Epithelial cell of esophagus (primary cell): ENCODE measurements at regions not wholly inside any gene's neighbourhood (a gene's known extent, or its start where the extent isn't known, plus 50 kb on each side); places are given as distances from the start of the nearest gene placed in this dataset.

Experiments
- DNase-seq: peaks from one replicate; pipeline ENCODE4 v3.0.0; 2010; ENCODE audit warnings: low read depth
- H3K4me3 ChIP-seq: 2 replicates; pipeline ENCODE4 v1.5.1; 2011; ENCODE audit warnings: mild to moderate bottlenecking, low read length, control low read depth
- TF ChIP-seq, protein P1 (sequence below): IDR thresholded peaks from 2 replicates; pipeline ENCODE4 v1.5.1; 2011; ENCODE audit warnings: low read depth, mild to moderate bottlenecking, low read length, control low read depth, inconsistent platforms; ENCODE audit not compliant: insufficient read depth; ENCODE audit errors: missing control alignments

DNA sequence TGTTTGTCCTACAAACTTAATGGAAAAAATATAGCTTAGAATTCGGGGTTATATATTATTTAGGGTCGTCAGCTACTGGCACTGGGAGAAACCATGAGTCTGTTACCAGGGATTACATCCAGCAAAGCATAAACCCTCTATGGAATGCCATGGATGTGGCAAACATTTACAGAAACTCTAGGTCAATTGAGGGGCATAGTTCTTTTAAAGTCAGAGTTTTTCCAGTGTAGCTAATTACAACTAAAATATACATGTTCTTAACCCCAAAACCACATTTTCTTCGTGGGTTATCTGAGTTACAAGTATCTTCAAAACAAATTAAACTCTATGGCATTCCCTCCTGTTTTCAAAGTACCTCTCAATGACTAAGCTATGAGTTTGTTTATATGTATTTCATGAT lies 99.3 kb upstream of the THSD7A start:
- H3K4me3 ChIP-seq, result no peak overlapping the region
- no peak for DNase-seq
- TF ChIP-seq, protein P1, sequence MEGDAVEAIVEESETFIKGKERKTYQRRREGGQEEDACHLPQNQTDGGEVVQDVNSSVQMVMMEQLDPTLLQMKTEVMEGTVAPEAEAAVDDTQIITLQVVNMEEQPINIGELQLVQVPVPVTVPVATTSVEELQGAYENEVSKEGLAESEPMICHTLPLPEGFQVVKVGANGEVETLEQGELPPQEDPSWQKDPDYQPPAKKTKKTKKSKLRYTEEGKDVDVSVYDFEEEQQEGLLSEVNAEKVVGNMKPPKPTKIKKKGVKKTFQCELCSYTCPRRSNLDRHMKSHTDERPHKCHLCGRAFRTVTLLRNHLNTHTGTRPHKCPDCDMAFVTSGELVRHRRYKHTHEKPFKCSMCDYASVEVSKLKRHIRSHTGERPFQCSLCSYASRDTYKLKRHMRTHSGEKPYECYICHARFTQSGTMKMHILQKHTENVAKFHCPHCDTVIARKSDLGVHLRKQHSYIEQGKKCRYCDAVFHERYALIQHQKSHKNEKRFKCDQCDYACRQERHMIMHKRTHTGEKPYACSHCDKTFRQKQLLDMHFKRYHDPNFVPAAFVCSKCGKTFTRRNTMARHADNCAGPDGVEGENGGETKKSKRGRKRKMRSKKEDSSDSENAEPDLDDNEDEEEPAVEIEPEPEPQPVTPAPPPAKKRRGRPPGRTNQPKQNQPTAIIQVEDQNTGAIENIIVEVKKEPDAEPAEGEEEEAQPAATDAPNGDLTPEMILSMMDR, result no peak

DNA sequence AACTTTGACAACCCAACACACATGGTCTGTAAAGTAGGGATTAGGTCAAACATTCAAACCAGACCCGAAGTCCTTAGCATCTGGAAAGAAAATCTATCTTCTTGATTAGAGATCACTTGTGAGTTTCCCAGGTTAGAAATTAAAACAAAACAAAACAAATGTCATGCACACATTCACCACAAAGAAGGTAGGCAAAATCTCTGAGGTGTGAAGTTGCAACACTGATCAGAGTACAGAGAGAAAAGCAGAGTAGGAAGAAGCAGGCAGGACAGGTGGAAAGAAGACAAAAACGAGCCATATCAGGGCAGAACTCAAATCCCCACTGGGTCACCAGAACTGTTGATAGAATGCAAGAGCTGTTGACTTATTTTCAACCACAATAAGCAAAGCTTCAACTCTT lies 102.8 kb upstream of the THSD7A start:
- DNase-seq, result no peak
- TF ChIP-seq, protein P1, result no peak

DNA sequence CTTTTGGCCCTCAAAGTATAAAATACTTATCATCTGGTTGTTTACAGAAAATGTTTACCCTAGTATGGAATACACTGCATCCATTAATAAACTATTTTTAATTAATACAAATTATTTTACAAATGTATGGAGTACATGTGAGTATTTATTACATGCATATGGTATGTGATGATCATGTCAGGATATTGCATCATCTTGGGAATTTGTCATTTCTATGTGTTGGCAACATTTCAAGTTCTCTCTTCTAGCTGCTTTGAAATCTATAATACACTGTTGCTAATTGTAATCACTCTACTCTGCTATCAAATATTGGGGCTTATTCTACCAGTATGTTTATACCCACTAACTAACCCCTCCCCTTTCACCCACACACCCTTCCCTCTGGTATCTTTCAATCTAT lies 103.9 kb upstream of the THSD7A start:
- TF ChIP-seq, protein P1, result no peak
- peak; percentile 69 for DNase-seq
- H3K4me3 ChIP-seq, result no peak overlapping the region

More for the DNA sequence above, 102.8 kb upstream of the THSD7A start:
- H3K4me3 ChIP-seq, result no peak overlapping the region

DNA sequence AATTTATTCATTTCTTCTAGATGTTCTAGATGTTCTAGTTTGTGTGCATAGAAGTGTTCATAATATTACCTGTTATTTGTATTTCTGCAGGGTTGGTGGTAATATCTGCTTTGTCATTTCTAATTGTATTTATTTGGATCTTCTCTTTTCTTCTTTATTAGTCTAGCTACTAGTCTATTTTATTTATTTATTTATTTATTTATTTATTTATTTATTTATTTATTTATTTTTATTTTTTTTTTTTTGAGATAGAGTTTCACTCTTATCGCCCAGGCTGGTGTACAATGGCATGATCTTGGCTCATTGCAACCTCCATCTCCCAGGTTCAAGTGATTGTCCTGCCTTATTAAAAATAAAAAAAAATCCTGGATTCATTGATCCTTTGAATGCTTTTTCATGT lies 114.8 kb upstream of the THSD7A start:
- TF ChIP-seq, protein P1, result no peak
- no peak overlapping the region for H3K4me3 ChIP-seq
- no peak for DNase-seq

DNA sequence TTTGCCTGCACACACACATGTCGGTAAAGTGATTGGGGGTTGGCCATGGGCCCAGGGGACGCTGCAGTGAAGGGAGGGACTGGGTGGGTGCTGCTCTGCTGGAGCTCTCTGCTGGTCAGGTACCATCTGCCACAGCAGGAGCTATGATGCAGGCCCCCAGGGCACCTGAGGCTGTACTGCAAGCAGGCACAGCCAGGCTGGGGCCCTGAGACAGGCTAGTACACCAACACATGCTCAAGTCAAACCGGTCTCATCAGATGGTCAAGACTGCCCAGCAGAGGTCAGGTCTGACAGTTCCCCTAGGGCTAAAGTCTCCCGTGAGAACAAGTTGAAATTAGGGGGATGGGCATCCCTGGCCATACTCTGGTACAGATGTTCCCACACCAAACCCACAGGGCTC lies 118.3 kb upstream of the THSD7A start:
- TF ChIP-seq, protein P1, result no peak
- DNase-seq, result no peak
- H3K4me3 ChIP-seq, result no peak overlapping the region

DNA sequence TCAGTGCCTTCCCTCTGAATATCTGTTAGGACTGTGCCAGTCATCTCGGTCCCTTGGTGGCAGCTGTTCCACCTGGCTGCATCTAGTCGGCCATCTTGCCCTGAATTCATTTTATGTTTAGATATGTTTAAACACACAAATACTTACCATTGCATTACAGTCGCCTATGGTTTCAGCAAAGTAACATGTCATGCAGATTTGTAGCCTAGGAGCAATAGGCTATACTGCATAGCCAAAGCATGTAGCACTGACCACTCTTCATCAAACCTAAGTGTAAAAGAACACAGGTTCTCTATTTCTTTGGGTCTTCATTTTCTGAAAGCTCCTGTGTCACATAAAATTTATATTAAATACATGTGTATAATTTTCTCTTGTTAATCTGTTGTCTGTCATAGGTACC lies 118.9 kb upstream of the THSD7A start:
- H3K4me3 ChIP-seq, result no peak overlapping the region
- TF ChIP-seq, protein P1, result no peak
- no peak for DNase-seq

DNA sequence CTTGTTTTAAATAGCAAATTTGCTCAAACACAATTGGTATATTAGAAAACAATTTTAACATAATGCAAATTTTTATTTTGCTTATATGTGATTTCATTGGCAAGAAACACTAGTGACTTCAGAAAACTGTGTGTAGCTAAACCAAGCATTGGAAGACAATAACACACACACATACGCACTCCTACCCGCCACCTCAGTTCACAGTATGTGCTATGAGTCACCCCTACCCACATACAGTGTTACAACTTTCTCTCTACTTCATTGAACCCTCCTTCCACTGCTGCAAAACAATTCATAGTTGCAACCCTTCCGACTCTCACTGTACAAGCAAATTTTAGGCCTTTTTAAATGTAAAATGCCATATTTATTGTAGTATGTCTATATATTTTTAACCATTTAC lies 119.9 kb upstream of the THSD7A start:
- DNase-seq, result peak; percentile 27
- TF ChIP-seq, protein P1, result no peak
- no peak overlapping the region for H3K4me3 ChIP-seq
